GM19452 (cell line): ENCODE measurements at regions not wholly inside any gene's neighbourhood (a gene's known extent, or its start where the extent isn't known, plus 50 kb on each side); places are given as distances from the start of the nearest gene placed in this dataset.
"Not testable (repeated sequence)": the region's sequence is repeated elsewhere in the genome, so short reads cannot be mapped to it uniquely, and the experiment has no call there.

Experiments used
- ATAC-seq: cut with Tn5 transposase; IDR thresholded peaks from one replicate; pipeline ENCODE4 v1.9.1; 2021; ENCODE audit not compliant: unreplicated experiment

DNA sequence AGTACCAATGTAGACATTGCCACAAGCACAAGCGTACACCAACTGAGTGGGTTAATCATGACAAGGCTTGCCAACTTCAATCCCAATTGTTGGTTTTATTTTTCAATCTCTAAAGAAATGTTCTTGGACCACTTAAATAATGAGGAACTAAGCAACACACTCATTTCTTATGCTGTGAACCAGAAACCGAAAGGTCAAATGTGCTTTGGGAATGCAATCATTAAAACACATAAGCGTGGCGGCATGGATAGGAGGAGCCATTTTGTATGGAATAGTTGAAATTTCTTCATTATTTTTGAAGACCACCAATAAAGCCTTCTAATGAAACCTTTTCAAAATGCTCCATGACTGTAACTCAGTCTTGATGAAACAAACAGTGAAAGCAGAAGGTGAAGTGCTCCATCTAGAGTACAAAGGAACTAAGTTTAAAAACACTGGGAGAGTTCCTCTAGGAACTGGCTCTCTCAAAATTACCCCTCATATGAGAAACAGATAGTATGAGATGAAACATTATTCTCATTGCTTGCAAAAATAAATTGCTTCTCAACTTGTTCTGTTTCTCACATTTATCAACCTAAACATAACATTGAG is 113.2 kb upstream of the CHST9 start:
- no peak for ATAC-seq

- ATAC-seq: not testable (repeated sequence)
Measured at GRCh38 chr18:27285973-27286562, 101.0 kb upstream of the CHST9 start.

- ATAC-seq: no peak
Measured at GRCh38 chr18:27278131-27278530, 93.0 kb upstream of the CHST9 start.

DNA sequence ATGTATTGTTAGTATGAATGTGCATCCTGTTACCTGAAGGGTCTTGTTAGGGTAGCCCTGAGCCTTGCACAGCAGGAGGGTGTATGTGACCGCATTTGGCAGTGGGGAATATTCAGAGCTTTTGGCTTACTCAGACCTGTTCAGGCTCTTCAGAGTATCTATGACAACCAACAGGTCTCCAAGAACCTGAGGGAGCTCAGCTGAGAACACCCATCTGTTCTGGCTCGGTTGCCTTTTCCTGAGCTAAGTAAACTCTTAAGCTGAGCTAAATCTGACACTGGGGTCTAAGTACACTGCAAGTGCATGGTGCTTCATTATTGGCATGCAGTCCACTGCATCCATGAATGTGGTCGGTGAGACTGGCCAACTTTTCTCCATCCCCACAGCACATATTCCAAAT is 92.4 kb upstream of the CHST9 start:
- ATAC-seq: no peak

DNA sequence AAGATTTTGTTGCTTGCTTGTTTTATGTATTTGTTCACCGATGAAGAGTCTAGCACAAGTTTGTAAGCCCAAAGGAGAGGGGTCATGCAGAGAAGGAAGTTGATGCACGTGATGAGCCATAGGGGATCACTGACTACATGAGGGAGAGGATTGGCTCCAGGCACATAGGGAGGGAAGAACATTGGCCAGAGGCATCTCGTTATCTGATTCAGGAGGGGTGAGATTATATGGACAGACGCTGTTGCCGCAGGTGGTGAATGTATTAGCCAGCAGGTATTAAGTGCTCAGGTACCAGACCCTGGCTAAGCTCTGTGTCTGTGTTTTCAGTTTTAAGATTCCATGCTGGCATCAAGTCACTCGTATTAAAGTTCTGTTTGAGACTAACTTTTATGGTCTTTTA is 91.8 kb upstream of the CHST9 start:
- no peak for ATAC-seq

DNA sequence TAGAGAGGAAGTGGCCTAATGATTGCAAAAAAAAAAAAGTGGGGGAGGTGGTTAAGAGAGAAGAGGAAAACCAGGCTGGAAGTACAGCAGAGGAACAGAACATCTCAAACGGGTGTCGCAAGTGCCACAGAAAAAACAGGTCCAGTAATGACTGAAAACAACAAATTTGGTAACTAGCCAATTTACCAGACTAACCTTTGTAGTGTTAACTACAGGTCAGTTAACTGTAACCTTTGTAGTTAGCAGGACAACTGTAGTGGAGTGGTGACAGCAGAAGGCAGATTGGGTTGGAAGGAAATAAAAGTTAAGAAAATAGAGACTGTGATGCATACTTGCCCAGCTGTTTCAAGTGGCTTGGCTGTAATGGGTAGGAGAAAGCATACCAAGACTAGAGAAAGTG is 91.4 kb upstream of the CHST9 start:
- ATAC-seq: no peak

- ATAC-seq: no peak
Measured at GRCh38 chr18:27274901-27275300, 89.8 kb upstream of the CHST9 start.

- ATAC-seq: no peak
Measured at GRCh38 chr18:27270508-27270907, 85.4 kb upstream of the CHST9 start.

GRCh38 chr18:27263369-27263768 is 78.3 kb upstream of the CHST9 start:
- no peak for ATAC-seq

- ATAC-seq: no peak
Measured at GRCh38 chr18:27261769-27262549, 76.9 kb upstream of the CHST9 start.

- no peak for ATAC-seq
Measured at GRCh38 chr18:27253571-27253970, 68.5 kb upstream of the CHST9 start.

- no peak for ATAC-seq
Measured at GRCh38 chr18:27250471-27250870, 65.4 kb upstream of the CHST9 start.

DNA sequence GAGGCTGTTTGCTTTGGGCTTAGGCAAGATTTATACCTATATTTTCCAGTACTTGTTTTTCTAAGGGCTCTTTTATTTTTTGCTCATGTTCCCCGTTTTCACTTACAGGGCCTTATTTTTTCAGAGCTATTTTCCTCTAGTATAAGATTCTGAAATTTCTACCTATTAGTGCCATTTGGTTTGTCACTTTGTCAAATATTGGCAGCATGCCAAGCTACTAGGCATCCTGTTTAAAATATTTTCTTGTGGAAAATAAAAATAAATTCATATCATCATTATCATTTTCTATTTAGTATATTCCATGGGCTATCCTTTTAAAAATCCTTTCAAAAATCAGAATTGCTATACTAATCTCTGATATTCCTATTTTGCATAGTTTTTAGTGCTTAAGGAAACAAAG is 64.8 kb upstream of the CHST9 start:
- ATAC-seq: no peak

DNA sequence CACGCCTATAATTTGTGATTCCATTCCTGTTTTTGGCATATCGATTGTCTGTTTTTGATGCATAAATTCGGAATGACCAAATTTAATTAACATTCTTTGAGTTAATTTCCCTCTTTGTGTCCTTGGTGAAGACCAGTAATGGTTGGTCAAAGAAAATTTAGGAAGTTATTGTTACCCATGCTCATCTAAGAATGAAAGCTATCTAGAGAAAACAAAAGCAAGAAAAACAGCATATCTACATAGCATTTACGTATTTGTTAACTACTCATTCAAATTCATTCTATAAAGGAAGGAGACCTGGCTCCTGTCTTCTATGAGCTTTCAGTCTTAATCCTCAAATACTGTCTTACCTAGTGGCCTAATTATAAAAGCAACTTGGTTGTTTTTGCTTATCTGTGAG is 59.2 kb upstream of the CHST9 start:
- ATAC-seq: no peak

DNA sequence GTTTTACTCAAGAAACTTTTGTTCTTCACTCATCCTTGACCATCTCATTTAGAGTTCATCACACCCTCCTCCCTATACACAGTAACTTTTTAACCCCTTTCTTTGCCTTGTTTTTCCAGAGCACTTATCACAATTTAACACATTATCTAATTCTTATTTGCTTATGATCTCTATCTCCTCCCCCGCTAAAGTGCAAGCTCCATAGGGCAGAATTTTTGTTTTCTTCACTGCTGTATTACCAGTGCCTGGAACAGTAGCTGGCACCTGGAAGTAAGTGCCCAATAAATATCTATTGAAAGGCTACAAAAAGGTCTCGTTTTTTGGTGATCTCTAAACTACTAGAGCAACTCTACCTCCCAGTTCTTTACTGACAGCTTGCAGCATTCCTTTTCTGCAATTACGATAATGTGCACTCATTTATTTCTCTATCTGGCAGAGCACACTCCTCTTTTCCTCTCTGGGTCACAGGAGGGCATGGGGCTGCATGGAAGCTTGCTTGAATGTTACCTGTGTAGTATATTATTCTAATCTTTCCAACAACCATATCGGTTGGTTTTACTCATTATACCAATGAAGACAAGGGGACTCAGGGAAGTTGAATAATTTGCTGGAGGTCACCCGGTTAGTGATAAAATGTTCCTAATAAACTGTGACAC is 57.4 kb upstream of the CHST9 start:
- ATAC-seq: no peak

- ATAC-seq: no peak
Measured at GRCh38 chr18:27240383-27240782, 55.3 kb upstream of the CHST9 start.

DNA sequence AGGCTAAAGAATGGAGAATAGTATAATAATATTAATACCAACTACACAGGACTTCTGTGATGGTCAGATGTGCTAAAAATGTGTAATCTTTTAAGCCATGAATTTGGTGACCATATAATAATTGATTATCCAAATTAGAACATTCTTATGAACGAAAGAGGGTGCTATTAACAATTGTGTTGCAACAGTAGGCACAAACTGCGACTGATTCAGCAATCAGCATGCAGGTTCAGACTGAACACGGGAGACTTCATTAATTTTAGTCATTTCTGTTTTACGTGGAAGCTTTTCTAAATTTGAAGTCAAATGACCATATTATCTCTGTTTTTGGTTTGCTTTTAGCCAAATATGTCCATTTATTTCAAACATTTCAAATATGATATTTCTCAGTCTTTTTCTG is 54.6 kb upstream of the CHST9 start:
- no peak for ATAC-seq

DNA sequence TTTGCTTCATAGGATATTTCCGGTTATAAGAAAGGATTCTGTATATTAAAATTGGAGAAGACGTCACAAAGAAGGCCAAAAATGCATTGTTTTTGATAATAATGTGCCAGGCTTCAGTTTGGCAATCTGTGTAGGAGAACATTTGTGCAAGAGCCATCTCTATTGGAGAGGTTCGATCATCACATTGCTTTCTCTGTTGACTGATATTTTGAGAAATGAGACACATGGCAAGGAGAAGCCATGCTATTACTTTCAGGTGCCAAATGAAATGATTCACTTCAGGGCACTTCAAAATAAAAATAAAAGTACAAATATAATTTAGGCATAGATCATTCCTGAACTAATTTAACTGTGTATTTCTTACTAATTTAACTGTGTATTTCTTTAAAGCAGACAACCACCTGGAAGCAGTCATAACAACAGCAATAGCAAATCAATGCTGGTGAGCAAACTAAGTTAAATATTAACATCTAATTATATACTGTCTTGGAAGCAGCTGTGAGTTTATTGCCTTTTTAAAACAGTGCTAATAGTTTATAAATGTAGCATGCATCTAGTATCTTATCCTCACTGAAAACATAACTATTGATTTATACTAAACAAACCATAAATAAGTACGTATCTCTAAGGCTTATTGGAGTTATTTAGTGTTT is 50.2 kb upstream of the CHST9 start:
- ATAC-seq: no peak
